Epithelial cell of esophagus (primary cell): ENCODE measurements at regions not wholly inside any gene's neighbourhood (a gene's known extent, or its start where the extent isn't known, plus 50 kb on each side); places are given as distances from the start of the nearest gene placed in this dataset.
A peak's percentile ranks its signal among the peaks of the same experiment; 100 is the strongest.

Source experiments
- DNase-seq: peaks from one replicate; pipeline ENCODE4 v3.0.0; 2010; ENCODE audit warnings: low read depth
- H3K4me3 ChIP-seq: 2 replicates; pipeline ENCODE4 v1.5.1; 2011; ENCODE audit warnings: mild to moderate bottlenecking, low read length, control low read depth
- CTCF ChIP-seq: IDR thresholded peaks from 2 replicates; pipeline ENCODE4 v1.5.1; 2011; ENCODE audit warnings: low read depth, mild to moderate bottlenecking, low read length, control low read depth, inconsistent platforms; ENCODE audit not compliant: insufficient read depth; ENCODE audit errors: missing control alignments

DNA sequence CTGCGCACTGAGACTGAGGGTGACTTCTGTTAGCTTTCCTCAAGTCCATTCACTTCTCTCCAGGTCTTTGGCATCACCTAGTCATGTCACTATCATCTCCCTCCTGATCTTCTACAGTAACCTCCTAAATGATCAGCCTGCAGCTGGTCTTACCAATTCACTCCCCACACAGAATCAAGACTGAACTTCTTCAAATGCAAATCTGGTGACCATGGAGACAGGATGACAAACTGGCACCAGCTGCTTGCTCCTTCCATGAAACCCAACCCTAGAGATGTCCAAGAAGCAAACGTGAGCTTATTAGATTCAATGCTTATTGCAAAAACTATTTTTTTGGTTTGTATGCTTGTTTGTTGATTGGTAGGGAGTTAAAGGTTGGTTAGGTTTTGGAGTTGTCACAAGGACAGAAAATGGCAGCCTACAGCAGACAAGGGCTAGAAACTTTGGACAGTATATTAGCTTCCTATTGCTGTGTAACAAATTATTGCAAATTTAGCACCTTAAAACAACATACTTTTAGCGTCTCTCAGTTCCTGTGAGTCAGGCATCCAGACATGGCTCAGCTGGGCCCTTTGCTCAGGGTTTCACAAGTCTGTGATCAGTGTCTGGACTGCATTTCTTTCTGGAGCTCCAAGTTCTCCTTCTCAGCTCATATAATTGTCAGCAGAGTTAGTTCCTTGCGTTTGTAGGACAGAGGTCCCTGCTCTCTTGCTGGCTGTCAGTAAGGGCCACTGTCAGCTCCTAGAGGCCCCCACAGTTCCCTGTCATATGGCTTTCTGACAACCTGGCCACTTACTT is 53.3 kb upstream of the GJA8 start:
- no peak overlapping the region for H3K4me3 ChIP-seq
- no peak for TF ChIP-seq CTCF
- peak; percentile 82 for DNase-seq

DNA sequence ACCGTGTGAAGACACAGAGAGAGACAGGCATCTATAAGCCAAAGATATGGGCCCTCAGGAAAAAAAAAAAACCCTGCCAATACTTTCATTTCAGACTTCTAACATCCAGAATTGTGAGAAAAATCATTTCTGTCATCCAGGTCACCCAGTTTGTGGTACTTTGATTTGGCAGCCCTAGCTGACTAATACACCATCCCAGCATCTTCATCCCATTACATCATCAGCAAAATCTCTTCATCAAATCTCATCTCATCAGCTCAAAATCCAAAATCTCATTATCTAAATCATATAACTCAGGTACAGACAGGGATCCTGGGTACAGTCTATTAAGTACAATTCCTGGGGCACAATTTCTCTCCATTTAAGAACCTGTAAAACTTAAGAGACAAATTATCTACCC is 51.9 kb upstream of the GJA8 start:
- no peak for TF ChIP-seq CTCF
- no peak for DNase-seq
- H3K4me3 ChIP-seq: no peak overlapping the region

GRCh38 chr1:147851149-147851548 is 51.4 kb upstream of the GJA8 start:
- TF ChIP-seq CTCF: no peak
- DNase-seq: peak; percentile 63
- no peak overlapping the region for H3K4me3 ChIP-seq

DNA sequence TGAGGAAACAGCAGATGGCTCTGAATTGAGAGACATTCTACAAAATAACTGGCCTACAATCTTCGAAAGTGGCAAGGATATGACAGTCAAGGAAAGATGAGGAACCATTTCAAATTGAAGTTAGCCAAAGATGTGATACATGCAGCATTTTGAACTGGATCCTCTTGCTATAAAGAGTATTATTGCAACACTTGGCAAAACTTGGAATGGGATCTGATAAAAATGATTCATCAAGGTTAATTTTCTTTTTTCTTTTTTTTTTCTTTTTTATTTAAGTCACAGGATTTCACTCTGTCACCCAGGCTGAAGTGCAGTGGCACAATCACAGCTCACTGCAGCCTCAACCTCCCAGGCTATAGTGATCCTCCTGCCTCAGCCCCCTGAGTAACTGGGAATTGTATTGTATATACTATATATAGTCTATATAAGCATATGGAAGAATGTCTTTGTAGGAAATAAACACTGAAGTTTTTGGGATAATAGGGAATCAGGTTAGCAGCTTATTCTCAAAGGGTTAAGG is 49.8 kb upstream of the GJA8 start:
- no peak overlapping the region for H3K4me3 ChIP-seq
- TF ChIP-seq CTCF: no peak
- peak; percentile 29 for DNase-seq
